RKO (cell line): ENCODE measurements at regions not wholly inside any gene's neighbourhood (a gene's known extent, or its start where the extent isn't known, plus 50 kb on each side); places are given as distances from the start of the nearest gene placed in this dataset.
"Not testable (repeated sequence)": the region's sequence is repeated elsewhere in the genome, so short reads cannot be mapped to it uniquely, and the experiment has no call there.

ENCODE experiments used
- DNase-seq: peaks from one replicate; pipeline ENCODE4 v3.0.0-alpha.2; 2016; ENCODE audit warnings: low spot score

- DNase-seq, result no peak
Measured at GRCh38 chr13:81381560-81381959, 1040.6 kb upstream of the SPRY2 start.

- peak; percentile 28 for DNase-seq
Measured at GRCh38 chr13:81379183-81379582, 1038.3 kb upstream of the SPRY2 start.

GRCh38 chr13:81377921-81378320 is 1037.0 kb upstream of the SPRY2 start:
- DNase-seq, result peak; percentile 24

GRCh38 chr13:81375709-81376108 is 1034.8 kb upstream of the SPRY2 start:
- DNase-seq, result no peak

DNA sequence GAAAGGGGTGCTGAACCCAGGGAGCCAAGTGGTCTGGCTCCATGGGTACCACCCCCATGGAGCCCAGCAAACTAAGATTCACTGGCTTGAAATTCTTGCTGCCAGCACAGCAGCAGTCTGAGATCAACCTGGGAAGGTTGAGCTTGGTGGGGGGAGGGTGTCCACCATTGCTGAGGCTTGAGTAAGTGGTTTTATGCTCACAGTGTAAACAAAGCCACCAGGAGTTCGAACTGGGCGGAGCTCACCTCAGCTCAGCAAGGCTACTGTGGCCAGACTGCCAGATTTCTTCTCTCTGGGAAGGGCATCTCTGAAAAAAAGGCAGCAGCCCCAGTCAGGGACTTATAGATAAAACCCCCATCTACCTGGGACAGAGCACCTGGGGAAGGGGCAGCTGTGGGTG is 1021.8 kb upstream of the SPRY2 start:
- not testable (repeated sequence) for DNase-seq

DNA sequence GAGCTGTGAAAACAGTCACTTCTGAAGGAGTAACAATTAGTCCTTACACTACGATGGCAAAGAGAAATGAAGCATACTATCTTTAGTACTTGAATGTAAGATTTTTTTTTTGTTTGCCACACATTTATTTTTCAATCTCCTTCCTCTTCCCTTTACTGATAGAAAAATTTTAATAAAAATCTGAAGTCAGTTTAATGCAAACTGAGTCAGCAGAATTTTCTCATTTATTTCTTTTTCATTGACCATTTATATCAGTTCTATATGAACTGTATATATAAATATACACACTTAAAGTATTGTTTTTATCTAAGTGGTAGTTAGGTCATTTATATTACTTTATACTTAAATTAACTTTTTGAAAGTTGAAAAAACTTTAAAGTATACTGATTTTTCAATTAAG is 1009.1 kb upstream of the SPRY2 start:
- DNase-seq, result no peak

DNA sequence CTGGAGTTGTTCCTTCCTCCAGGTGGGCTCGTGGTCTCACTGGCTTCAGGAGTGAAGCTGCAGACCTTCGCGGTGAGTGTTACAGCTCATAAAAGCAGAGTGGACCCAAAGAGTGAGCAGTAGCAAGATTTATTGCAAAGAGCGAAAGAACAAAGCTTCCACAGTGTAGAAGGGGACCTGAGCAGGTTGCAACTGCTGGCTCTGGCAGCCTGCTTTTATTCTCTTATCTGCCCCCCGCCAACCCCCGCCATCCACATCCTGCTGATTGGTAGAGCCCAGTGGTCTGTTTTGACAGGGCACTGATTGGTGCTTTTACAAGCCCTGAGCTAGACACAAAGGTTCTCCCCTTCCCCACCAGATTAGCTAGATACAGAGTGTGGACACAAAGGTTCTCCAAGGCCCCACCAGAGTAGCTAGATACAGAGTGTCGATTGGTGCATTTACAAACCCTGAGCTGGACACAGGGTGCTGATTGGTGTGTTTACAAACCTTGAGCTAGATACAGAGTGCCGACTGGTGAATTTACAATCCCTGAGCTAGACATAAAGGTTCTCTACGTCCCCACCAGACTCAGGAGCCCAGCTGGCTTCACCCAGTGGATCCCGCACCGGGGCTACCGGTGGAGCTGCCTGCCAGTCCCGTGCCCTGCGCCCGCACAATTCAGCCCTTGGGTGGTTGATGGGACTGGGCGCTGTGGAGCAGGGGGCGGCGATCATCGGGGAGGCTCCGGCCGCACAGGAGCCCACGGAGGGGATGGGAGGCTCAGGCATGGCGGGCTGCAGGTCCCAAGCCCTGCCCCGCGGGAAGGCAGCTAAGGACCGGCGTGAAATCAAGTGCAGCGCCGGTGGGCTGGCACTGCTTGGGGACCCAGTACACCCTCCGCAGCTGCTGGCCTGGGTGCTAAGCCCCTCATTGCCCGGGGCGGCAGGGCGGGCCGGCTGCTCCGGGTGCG is 999.5 kb upstream of the SPRY2 start:
- not testable (repeated sequence) for DNase-seq

- DNase-seq, result not testable (repeated sequence)
Measured at GRCh38 chr13:81339666-81340065, 998.7 kb upstream of the SPRY2 start.

DNA sequence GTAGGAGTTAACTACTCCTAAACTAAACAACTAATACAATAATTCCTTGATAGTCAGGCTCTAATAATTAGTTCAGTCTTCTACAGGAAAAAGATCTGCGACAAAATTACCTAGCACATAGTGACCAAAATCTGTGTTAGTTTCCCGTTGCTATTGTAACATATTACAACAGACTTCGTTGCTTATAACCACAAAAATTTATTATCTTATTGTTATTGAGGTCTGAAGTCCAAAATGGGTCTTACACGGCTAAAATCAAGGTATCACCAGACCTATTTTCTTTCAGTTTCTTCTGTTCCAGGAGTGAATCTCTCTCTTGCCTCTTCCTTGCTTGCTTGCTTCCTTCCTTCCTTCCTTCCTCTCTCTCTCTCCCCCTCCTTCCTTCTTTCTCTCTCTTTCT is 993.6 kb upstream of the SPRY2 start:
- no peak for DNase-seq

DNA sequence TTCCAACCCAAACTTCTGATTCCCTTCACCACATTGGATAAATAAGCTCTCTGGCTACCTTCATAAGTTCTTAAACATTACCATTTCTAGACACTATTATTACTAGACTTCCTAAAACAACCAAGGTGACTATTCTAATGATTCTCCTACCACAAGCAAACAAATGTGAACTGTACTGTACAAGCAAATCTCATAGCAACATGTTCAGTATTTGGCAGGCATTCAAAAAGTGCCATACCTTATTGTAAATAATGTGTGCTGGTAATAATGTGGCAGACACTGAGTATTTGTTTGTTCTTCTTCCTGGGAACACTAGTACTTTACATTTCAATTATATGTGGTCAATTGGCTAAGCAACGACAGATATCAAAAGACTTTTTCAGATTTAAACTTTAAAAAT is 986.0 kb upstream of the SPRY2 start:
- DNase-seq, result no peak

DNA sequence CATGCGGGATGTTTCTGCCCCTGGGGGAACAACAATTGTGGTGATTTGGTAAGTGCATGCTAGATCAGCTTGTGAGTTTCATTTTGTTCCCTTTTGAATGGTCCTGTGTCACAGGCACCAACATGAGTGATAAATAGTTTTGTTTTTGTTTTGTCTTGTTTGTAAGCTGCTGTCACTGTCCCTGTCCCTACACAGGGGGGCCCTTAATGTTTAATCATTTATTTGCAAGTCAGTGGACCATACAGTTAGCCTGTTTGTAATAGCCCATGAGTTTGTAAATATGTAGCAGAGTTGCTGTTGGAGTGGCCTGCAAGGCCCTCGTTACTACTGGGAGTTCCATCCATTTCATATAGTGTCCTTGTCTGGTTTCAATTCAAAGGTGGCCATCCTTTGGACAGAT is 979.6 kb upstream of the SPRY2 start:
- no peak for DNase-seq

DNA sequence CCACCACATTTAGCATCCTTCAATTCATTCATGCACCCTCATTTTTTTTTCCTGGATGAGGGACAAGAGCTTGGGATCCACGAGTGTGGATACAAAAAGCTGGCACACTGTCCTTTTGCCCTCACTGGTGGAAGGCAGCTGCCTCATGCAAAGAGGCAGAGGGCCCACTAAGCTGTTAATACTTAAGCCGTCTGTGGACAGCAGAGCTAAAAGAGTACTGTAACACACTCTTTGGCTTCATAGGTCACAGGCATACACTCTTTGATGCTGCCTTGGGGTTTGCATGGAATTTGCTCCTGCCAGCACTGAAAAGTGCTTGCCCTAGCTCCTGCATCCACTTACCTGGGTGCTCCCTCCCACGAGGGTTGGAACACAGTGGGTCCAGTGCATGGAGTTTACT is 978.4 kb upstream of the SPRY2 start:
- no peak for DNase-seq

DNA sequence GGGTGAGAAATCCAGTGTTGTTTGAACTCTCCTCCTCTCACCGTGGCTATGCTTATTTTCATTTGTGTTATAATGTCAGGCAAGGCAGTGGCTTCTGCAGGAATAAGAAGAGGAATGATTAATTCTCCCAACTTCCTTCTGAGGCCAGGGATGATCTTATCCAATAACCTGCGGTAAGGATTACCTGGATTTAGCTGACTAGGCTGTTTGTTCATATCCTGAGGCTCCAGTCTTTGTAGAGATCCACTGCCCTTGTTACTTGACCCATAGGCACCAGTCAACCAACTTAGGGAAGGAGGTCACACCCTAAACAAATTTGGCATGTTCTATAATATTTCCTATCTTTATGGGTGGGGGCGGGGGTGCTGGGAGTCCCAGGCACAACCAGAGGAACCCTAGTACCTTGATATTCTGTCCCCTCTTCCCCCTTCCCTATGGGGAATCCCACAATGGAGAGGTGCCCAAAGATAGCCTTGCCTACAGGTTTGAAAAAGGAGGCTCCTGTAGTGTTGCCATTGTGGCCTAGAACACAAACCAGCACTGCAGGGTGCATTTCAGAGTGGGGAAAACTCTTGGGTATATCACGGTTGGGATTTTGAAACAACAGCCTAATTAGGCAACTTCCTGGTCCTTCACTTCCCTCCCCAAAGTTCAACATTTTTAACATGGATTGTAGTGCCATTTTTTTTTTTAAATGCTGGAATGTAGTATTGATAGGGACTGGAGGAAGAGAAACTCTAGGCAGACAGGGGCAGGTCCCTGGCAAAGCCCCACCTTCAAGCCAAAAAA is 977.5 kb upstream of the SPRY2 start:
- no peak for DNase-seq

DNA sequence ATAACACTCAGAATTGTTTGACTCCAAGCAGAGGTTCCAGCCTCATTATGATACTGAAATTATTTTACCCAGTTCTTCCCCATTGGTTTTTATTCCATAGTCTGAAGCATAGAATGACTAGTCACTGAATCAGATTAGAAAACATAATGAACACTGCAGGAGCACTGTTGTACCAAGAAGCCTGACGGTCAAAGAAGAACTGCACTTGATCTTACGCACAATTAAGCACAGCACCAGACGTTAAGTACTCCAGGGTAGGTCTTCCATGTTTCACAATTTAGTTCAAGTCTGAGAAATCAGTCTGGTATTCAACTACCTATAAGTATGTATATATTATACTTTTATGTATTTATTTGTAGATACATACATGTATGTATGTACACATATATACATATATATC is 973.5 kb upstream of the SPRY2 start:
- DNase-seq, result no peak

GRCh38 chr13:81305928-81306327 is 965.0 kb upstream of the SPRY2 start:
- no peak for DNase-seq

GRCh38 chr13:81304121-81304659 is 963.3 kb upstream of the SPRY2 start:
- DNase-seq, result no peak

DNA sequence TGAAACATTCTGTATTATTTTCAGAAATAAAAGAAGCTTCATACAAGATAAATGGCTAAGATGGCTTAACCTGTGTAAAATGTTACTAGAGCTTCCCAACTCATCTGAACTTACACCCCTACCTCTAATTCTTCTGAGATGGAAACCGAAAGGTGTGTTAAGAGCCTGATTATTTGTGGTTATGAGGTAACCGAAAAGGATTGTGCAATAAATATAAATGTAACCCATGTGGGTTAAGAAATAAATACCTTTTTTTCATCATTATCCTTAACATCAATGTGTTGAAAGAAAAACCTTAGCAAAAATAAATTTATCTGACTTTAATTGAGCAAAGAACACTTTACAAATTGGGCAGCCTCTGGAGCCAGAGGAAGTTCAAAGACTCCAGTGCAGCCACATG is 961.8 kb upstream of the SPRY2 start:
- no peak for DNase-seq

DNA sequence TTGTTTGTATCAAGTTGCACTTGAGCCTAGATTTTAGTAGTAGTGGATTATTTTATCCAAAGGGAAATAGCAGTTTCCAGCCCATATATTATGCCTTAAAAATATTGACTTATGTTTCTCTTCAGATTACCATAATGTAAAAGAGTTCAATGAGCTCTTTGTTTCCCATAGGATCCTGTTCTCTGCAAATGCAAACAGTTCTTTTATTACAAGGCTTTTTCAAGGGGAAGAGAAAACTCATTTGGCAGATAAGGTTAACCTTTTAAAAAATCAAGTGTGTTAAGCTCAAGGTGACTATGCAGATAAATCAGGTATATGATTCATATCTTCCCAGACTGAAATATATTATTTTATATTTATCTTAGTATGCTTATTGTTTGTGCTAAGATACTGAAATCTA is 961.2 kb upstream of the SPRY2 start:
- DNase-seq, result no peak

DNA sequence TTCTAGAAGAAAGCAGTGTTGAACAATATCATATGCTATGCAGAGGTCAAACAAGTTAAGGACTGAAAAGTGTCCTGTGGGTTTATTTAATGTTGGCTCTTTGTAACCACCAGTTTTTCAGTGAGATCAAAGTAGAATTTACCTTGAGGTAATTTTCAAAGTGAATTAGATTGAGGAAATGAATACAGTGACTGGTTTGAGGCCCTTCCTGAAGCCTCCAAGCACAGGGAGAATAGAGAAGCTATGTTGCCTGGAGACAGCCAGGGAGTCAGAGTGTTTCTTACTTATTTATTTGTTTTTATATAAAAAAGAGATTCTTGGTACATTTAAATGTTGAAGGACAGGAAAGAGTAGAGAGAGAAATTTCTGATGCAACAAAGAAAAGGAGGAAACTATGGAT is 954.3 kb upstream of the SPRY2 start:
- DNase-seq, result no peak

DNA sequence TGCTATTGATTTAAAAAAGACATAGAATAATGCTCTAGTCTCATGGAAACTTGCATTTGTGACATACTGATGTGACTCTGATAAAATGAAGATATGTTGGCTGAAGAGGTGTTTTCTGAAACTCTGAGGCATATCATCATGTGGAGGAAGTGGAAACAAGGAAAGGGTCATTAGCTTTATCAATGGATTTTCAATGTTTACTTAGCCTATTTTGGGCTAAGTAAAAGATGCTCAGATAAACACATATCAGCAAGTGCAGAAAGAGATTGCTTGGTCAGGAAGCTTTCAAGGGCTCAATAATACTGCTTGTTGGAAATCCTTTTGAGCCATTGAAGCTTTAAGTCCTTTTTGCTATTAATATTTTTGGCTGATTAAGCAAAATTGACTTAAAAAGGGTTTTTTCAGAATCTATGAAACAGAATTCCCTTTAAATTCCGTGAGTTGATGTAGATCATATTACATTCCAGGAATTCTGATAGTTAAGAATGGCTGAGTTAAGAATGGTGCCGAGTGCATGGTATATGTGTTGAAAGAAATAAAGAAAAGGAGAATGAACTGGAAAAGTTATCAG is 952.8 kb upstream of the SPRY2 start:
- no peak for DNase-seq

GRCh38 chr13:81283561-81283960 is 942.6 kb upstream of the SPRY2 start:
- DNase-seq, result no peak

- DNase-seq, result no peak
Measured at GRCh38 chr13:81283062-81283461, 942.1 kb upstream of the SPRY2 start.
